Body of pancreas (tissue), 4 donors: ENCODE measurements at regions not wholly inside any gene's neighbourhood (a gene's known extent, or its start where the extent isn't known, plus 50 kb on each side); places are given as distances from the start of the nearest gene placed in this dataset.

Source experiments
- CTCF ChIP-seq, 7 experiments: fragments of 450-650 bp in 4 of 7; fragments of 200-600 bp in 3 of 7; sonication (generic) in 3 of 7; IDR thresholded peaks; one replicate each; pipeline ENCODE4 v1.5.1; 2016 to 2019; ENCODE audit warnings: antibody characterized with exemption in 7 of 7
- POLR2A ChIP-seq, 3 donors: fragments of 450-650 bp; IDR thresholded peaks; one replicate each; pipeline ENCODE4 v1.6.1; 2016; ENCODE audit warnings: antibody characterized with exemption in 3 of 3, mild to moderate bottlenecking in 2 of 3

- no peak for TF ChIP-seq CTCF (IDR thresholded peaks at IDR 0.05)
- TF ChIP-seq POLR2A (IDR thresholded peaks at IDR 0.05) = no peak
Measured at GRCh38 chr15:89002830-89003229, 85.4 kb upstream of the ABHD2 start.
